GM23248 (cell line): ENCODE measurements at regions not wholly inside any gene's neighbourhood (a gene's known extent, or its start where the extent isn't known, plus 50 kb on each side); places are given as distances from the start of the nearest gene placed in this dataset.

Source experiments
- EZH2 ChIP-seq: fragments of 200-600 bp; sonication (generic); IDR thresholded peaks from 2 replicates; pipeline ENCODE4 v1.6.1; 2018; ENCODE audit warnings: antibody characterized with exemption, mild to moderate bottlenecking; ENCODE audit not compliant: insufficient read depth, poor library complexity, severe bottlenecking
- EZH2phosphoT487 ChIP-seq: fragments of 200-600 bp; sonication (generic); IDR thresholded peaks from 2 replicates; pipeline ENCODE4 v1.6.1; 2018; ENCODE audit warnings: antibody characterized with exemption, moderate library complexity, mild to moderate bottlenecking, low read depth; ENCODE audit not compliant: insufficient read depth

GRCh38 chr4:22301253-22301652, 214.6 kb downstream of the ADGRA3 start:
- no peak for TF ChIP-seq EZH2
- TF ChIP-seq EZH2phosphoT487 = no peak
